Trophoblast cell (in vitro differentiated cells and primary cell): ENCODE measurements at regions not wholly inside any gene's neighbourhood (a gene's known extent, or its start where the extent isn't known, plus 50 kb on each side); places are given as distances from the start of the nearest gene placed in this dataset.
"Not testable (repeated sequence)": the region's sequence is repeated elsewhere in the genome, so short reads cannot be mapped to it uniquely, and the experiment has no call there.

Experiments
- DNase-seq, 2 donors: peaks; one replicate each; pipeline ENCODE4 v3.0.0-alpha.2; 2016
- H2AFZ ChIP-seq: 2 replicates; pipeline ENCODE4 v1.6.1; 2013; ENCODE audit warnings: low read length, moderate library complexity, mild to moderate bottlenecking; ENCODE audit not compliant: insufficient read depth, poor library complexity
- H2AK5ac ChIP-seq: 2 replicates; pipeline ENCODE4 v1.6.1; 2013; ENCODE audit warnings: mild to moderate bottlenecking, low read length
- H2BK120ac ChIP-seq: 2 replicates; pipeline ENCODE4 v1.6.1; 2013; ENCODE audit warnings: low read length, mild to moderate bottlenecking, moderate library complexity; ENCODE audit not compliant: insufficient read depth, poor library complexity
- H2BK12ac ChIP-seq: 2 replicates; pipeline ENCODE4 v1.6.1; 2013; ENCODE audit warnings: mild to moderate bottlenecking, low read length, moderate library complexity
- H2BK5ac ChIP-seq: 2 replicates; pipeline ENCODE4 v1.6.1; 2013; ENCODE audit warnings: low read length, low read depth, moderate library complexity, mild to moderate bottlenecking; ENCODE audit not compliant: poor library complexity
- H3K14ac ChIP-seq: 2 replicates; pipeline ENCODE4 v1.6.1; 2013; ENCODE audit warnings: mild to moderate bottlenecking, low read length
- H3K18ac ChIP-seq: 2 replicates; pipeline ENCODE4 v1.6.1; 2013; ENCODE audit warnings: mild to moderate bottlenecking, low read length
- H3K23ac ChIP-seq: 2 replicates; pipeline ENCODE4 v1.6.1; 2013; ENCODE audit warnings: low read length
- H3K27ac ChIP-seq: 2 replicates; pipeline ENCODE4 v1.5.1; 2013; ENCODE audit warnings: low read depth, mild to moderate bottlenecking, inconsistent platforms, low read length, moderate library complexity
- H3K27me3 ChIP-seq: 2 replicates; pipeline ENCODE4 v1.6.1; 2013; ENCODE audit warnings: inconsistent platforms, mild to moderate bottlenecking, low read length, moderate library complexity; ENCODE audit not compliant: insufficient read depth
- H3K36me3 ChIP-seq, 2 experiments: 1 replicate in 1 of 2; 2 replicates in 1 of 2; pipeline ENCODE4 v1.6.1; 2013; ENCODE audit warnings: low read length in 2 of 2, mild to moderate bottlenecking in 2 of 2, moderate library complexity in 1 of 2; ENCODE audit not compliant: insufficient read depth in 2 of 2, control insufficient read depth in 1 of 2
- H3K4ac ChIP-seq: 2 replicates; pipeline ENCODE4 v1.6.1; 2013; ENCODE audit warnings: low read depth, mild to moderate bottlenecking, low read length, moderate library complexity
- H3K4me1 ChIP-seq, 2 experiments: 1 replicate in 1 of 2; 2 replicates in 1 of 2; pipeline ENCODE4 v1.6.1; 2013; ENCODE audit warnings: low read length in 2 of 2, mild to moderate bottlenecking in 2 of 2, moderate library complexity in 1 of 2; ENCODE audit not compliant: insufficient read depth in 2 of 2, control insufficient read depth in 1 of 2
- H3K4me2 ChIP-seq: 2 replicates; pipeline ENCODE4 v1.6.1; 2013; ENCODE audit warnings: inconsistent platforms, mild to moderate bottlenecking, low read length, moderate library complexity
- H3K4me3 ChIP-seq: 2 replicates; pipeline ENCODE4 v1.5.1; 2013; ENCODE audit warnings: mild to moderate bottlenecking, low read depth, low read length, inconsistent platforms
- H3K79me1 ChIP-seq: one replicate; pipeline ENCODE4 v1.6.1; 2013; ENCODE audit warnings: low read length
- H3K79me2 ChIP-seq: 2 replicates; pipeline ENCODE4 v1.6.1; 2013; ENCODE audit warnings: low read length, mild to moderate bottlenecking; ENCODE audit not compliant: control insufficient read depth, insufficient read depth, poor library complexity
- H3K9ac ChIP-seq: 2 replicates; pipeline ENCODE4 v1.6.1; 2013; ENCODE audit warnings: mild to moderate bottlenecking, low read length
- H3K9me3 ChIP-seq: 2 replicates; pipeline ENCODE4 v1.6.1; 2013; ENCODE audit warnings: low read depth, mild to moderate bottlenecking, control low read depth, inconsistent platforms, low read length; ENCODE audit not compliant: insufficient read depth
- H4K12ac ChIP-seq: 2 replicates; pipeline ENCODE4 v1.6.1; 2013; ENCODE audit warnings: low read depth, mild to moderate bottlenecking, low read length, moderate library complexity
- H4K8ac ChIP-seq: 2 replicates; pipeline ENCODE4 v1.6.1; 2013; ENCODE audit warnings: low read depth, mild to moderate bottlenecking, low read length, moderate library complexity
- H4K91ac ChIP-seq: one replicate; pipeline ENCODE4 v1.6.1; 2013; ENCODE audit warnings: low read depth, mild to moderate bottlenecking, low read length, moderate library complexity
- WGBS: extraction: QIAGEN DNeasy Blood & Tissue Kit; methylation state at CpG from one replicate; pipeline ENCODE4 v1.1.7; 2013; ENCODE audit warnings: missing lambda C conversion rate; ENCODE audit not compliant: insufficient read length, insufficient coverage; ENCODE audit errors: extremely low coverage; 5-methylcytosine and 5-hydroxymethylcytosine counted together

DNA sequence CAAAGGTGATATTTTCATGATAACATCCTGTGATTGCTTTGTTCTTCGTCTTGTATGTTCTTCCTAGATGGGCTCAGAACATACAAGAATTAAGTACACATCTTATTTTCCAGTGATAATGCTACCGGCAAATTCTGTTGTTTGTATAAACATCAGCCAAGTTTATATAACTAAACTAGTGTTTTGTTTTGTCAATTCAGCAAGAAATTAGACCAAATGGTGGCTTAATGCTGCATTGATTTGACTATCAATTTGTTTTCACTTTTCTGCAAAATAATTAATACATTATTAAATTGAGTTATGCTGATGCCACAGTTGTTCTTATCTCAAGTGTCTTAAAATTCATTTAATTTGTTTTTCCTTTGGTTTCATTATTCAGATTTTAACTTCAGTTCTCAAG, 177.7 kb downstream of the OR4F29 start:
- not testable (repeated sequence) for DNase-seq, H3K27me3 ChIP-seq, H2AK5ac ChIP-seq, H4K91ac ChIP-seq, H3K4ac ChIP-seq, H2BK5ac ChIP-seq, H3K79me2 ChIP-seq, H3K27ac ChIP-seq, H3K14ac ChIP-seq, H3K23ac ChIP-seq, H2AFZ ChIP-seq, H3K4me2 ChIP-seq, H3K36me3 ChIP-seq, H3K9me3 ChIP-seq, H2BK12ac ChIP-seq, H3K79me1 ChIP-seq, H3K4me3 ChIP-seq, H4K12ac ChIP-seq, H3K9ac ChIP-seq, H4K8ac ChIP-seq, H3K4me1 ChIP-seq, H2BK120ac ChIP-seq, H3K18ac ChIP-seq
- WGBS: no CpG with 5 or more reads among the region's 2 CpGs

DNA sequence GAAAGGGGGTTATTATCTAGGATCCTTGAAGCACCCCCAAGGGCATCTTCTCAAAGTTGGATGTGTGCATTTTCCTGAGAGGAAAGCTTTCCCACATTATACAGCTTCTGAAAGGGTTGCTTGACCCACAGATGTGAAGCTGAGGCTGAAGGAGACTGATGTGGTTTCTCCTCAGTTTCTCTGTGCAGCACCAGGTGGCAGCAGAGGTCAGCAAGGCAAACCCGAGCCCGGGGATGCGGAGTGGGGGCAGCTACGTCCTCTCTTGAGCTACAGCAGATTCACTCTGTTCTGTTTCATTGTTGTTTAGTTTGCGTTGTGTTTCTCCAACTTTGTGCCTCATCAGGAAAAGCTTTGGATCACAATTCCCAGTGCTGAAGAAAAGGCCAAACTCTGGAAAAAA, 183.7 kb downstream of the OR4F29 start:
- not testable (repeated sequence) for H3K79me1 ChIP-seq, H4K12ac ChIP-seq, H3K18ac ChIP-seq, H3K4me1 ChIP-seq, H3K14ac ChIP-seq, H3K27me3 ChIP-seq, H3K36me3 ChIP-seq, H2BK12ac ChIP-seq, H2BK120ac ChIP-seq, H2AFZ ChIP-seq, H3K4ac ChIP-seq, H2AK5ac ChIP-seq, H3K27ac ChIP-seq, H3K23ac ChIP-seq, H2BK5ac ChIP-seq, H3K4me2 ChIP-seq, H4K91ac ChIP-seq, H3K79me2 ChIP-seq, H4K8ac ChIP-seq, H3K9ac ChIP-seq, H3K4me3 ChIP-seq, H3K9me3 ChIP-seq
- no CpG with 5 or more reads among the region's 5 CpGs for WGBS
- DNase-seq: peak; percentile 12 to 63
